GM13977 (cell line): ENCODE measurements at regions not wholly inside any gene's neighbourhood (a gene's known extent, or its start where the extent isn't known, plus 50 kb on each side); places are given as distances from the start of the nearest gene placed in this dataset.
"Not testable (repeated sequence)": the region's sequence is repeated elsewhere in the genome, so short reads cannot be mapped to it uniquely, and the experiment has no call there.

Experiments used
- DNase-seq: peaks from one replicate; pipeline ENCODE4 v3.0.0; 2012; ENCODE audit warnings: low spot score
- CTCF ChIP-seq: IDR thresholded peaks from 2 replicates; pipeline ENCODE4 v1.5.1; 2012; ENCODE audit warnings: mild to moderate bottlenecking, control low read depth; ENCODE audit not compliant: insufficient read depth; ENCODE audit errors: extremely low read depth, missing control alignments
- in situ Hi-C: fragments of 300-500 bp; cut with MboI; formaldehyde crosslinking; loops from one replicate; pipeline ENCODE4 v1.12.0; 2022; ENCODE audit warnings: low sequenced_read_pairs, low pct_unique_long_range_greater_than_20kb, mixed read lengths, inconsistent platforms; ENCODE audit not compliant: unreplicated experiment

GRCh38 chr12:87413784-87414183 is 615.4 kb downstream of the C12orf50 start:
- in situ Hi-C loops = no loop called here
- no peak for DNase-seq
- no peak for TF ChIP-seq CTCF

- no peak for TF ChIP-seq CTCF
- in situ Hi-C loops = no loop called here
- DNase-seq = no peak
Observed at GRCh38 chr12:87406926-87407325, 622.3 kb downstream of the C12orf50 start.

- no peak for TF ChIP-seq CTCF
- no peak for DNase-seq
- in situ Hi-C loops = no loop called here
Observed at GRCh38 chr12:87405918-87406317, 623.3 kb downstream of the C12orf50 start.

GRCh38 chr12:87394168-87394567 is 635.0 kb downstream of the C12orf50 start:
- in situ Hi-C loops, DNase-seq: not testable (repeated sequence)

GRCh38 chr12:87388376-87388775 is 640.8 kb downstream of the C12orf50 start:
- in situ Hi-C loops = no loop called here
- DNase-seq = no peak
- TF ChIP-seq CTCF = no peak

- in situ Hi-C loops = no loop called here
- no peak for TF ChIP-seq CTCF
- DNase-seq = no peak
Observed at GRCh38 chr12:87385322-87385721, 643.9 kb downstream of the C12orf50 start.

GRCh38 chr12:87384226-87384625 is 645.0 kb downstream of the C12orf50 start:
- in situ Hi-C loops = no loop called here
- no peak for TF ChIP-seq CTCF
- no peak for DNase-seq
